Karpas-422 (cell line): ENCODE measurements at regions not wholly inside any gene's neighbourhood (a gene's known extent, or its start where the extent isn't known, plus 50 kb on each side); places are given as distances from the start of the nearest gene placed in this dataset.
"Not testable (repeated sequence)": the region's sequence is repeated elsewhere in the genome, so short reads cannot be mapped to it uniquely, and the experiment has no call there.

Experiments
- DNase-seq: peaks from one replicate; pipeline ENCODE4 v3.0.0-alpha.2; 2015
- H2AFZ ChIP-seq: fragments of 200-600 bp; sonication (generic); 2 replicates; pipeline ENCODE4 v1.6.1; 2014; ENCODE audit warnings: antibody characterized with exemption, low read length, mixed read lengths
- H3K27ac ChIP-seq: fragments of 200-600 bp; sonication (generic); 2 replicates; pipeline ENCODE4 v1.5.1; 2014; ENCODE audit warnings: mild to moderate bottlenecking, low read length, moderate library complexity
- H3K27me3 ChIP-seq: fragments of 200-600 bp; sonication (generic); 2 replicates; pipeline ENCODE4 v1.6.1; 2014; ENCODE audit warnings: low read length, mixed read lengths
- H3K36me3 ChIP-seq: fragments of 200-600 bp; sonication (generic); 2 replicates; pipeline ENCODE4 v1.6.1; 2014; ENCODE audit warnings: low read length, mixed read lengths; ENCODE audit not compliant: insufficient read depth
- H3K4me1 ChIP-seq: fragments of 200-600 bp; sonication (generic); 2 replicates; pipeline ENCODE4 v1.6.1; 2014; ENCODE audit warnings: mild to moderate bottlenecking, low read length, mixed read lengths
- H3K4me2 ChIP-seq: fragments of 200-600 bp; sonication (generic); 2 replicates; pipeline ENCODE4 v1.6.1; 2014; ENCODE audit warnings: low read length, low read depth, mild to moderate bottlenecking; ENCODE audit not compliant: poor library complexity, severe bottlenecking
- H3K4me3 ChIP-seq: fragments of 200-600 bp; sonication (generic); 2 replicates; pipeline ENCODE4 v1.5.1; 2014; ENCODE audit warnings: mild to moderate bottlenecking, antibody characterized with exemption, low read length, mixed read lengths
- H3K79me2 ChIP-seq: fragments of 200-600 bp; sonication (generic); 2 replicates; pipeline ENCODE4 v1.6.1; 2014; ENCODE audit warnings: mild to moderate bottlenecking, low read length, mixed read lengths
- H3K9ac ChIP-seq: fragments of 200-600 bp; sonication (generic); 2 replicates; pipeline ENCODE4 v1.6.0; 2014; ENCODE audit warnings: low read length
- H3K9me2 ChIP-seq: fragments of 200-600 bp; sonication (generic), shearing (Covaris generic); replicated peaks from 2 replicates; pipeline ENCODE4 v1.6.0; 2014; ENCODE audit warnings: mild to moderate bottlenecking, low read length, moderate library complexity; ENCODE audit not compliant: insufficient read depth
- H3K9me3 ChIP-seq: fragments of 300-700, 200-600 bp; sonication (generic); 2 replicates; pipeline ENCODE4 v1.6.1; 2014; ENCODE audit warnings: low read length, mixed read lengths
- H4K20me1 ChIP-seq: fragments of 200-600 bp; sonication (generic); 2 replicates; pipeline ENCODE4 v1.6.1; 2014; ENCODE audit warnings: mild to moderate bottlenecking, antibody characterized with exemption, low read length, low read depth; ENCODE audit not compliant: insufficient read depth

GRCh38 chr5:56763711-56764466, 51.5 kb upstream of the MAP3K1 start:
- Histone ChIP-seq H3K27ac (no peak overlapping the region), H3K4me3 (peak overlapping the region; percentile 13; the same call in 1 of the 2 replicates), H3K79me2 (no peaks in the 10 kb centered on the region), H3K4me1 (peaks cover 36% of the 10 kb centered on the region), H3K4me2 (peak overlapping the region; percentile 44), H3K9ac (no peak overlapping the region; the same call in 1 of the 2 replicates), H4K20me1 (no peaks in the 10 kb centered on the region), H3K9me2 (no peaks in the 10 kb centered on the region), H3K27me3 (no peaks in the 10 kb centered on the region), H3K36me3 (no peaks in the 10 kb centered on the region), H3K9me3 (no peaks in the 10 kb centered on the region), H2AFZ (peak overlapping the region; percentile 54; the same call in 1 of the 2 replicates)
- peak; percentile 57 for DNase-seq

GRCh38 chr5:56763182-56763581, 52.2 kb upstream of the MAP3K1 start:
- Histone ChIP-seq H4K20me1 (no peaks in the 10 kb centered on the region), H3K9me2 (no peaks in the 10 kb centered on the region), H3K4me3 (no peak overlapping the region), H3K27me3 (no peaks in the 10 kb centered on the region), H3K36me3 (no peaks in the 10 kb centered on the region), H3K9ac (no peak overlapping the region), H3K79me2 (no peaks in the 10 kb centered on the region), H3K9me3 (no peaks in the 10 kb centered on the region), H3K4me2 (no peak overlapping the region), H3K27ac (no peak overlapping the region), H3K4me1 (peaks cover 36% of the 10 kb centered on the region), H2AFZ (no peak overlapping the region)
- DNase-seq = no peak

- no peaks in the 10 kb centered on the region for H3K79me2 ChIP-seq
Measured at GRCh38 chr5:56761151-56761885, 54.0 kb upstream of the MAP3K1 start.

GRCh38 chr5:56760723-56761122, 54.6 kb upstream of the MAP3K1 start:
- Histone ChIP-seq H3K4me1 (peaks cover 51% of the 10 kb centered on the region), H3K4me2 (no peak overlapping the region), H3K27me3 (no peaks in the 10 kb centered on the region), H3K9me3 (no peaks in the 10 kb centered on the region), H2AFZ (no peak overlapping the region), H3K27ac (no peak overlapping the region), H3K79me2 (no peaks in the 10 kb centered on the region), H3K4me3 (no peak overlapping the region), H3K9ac (no peak overlapping the region), H3K9me2 (no peaks in the 10 kb centered on the region), H4K20me1 (no peaks in the 10 kb centered on the region), H3K36me3 (no peaks in the 10 kb centered on the region)
- DNase-seq = no peak

More at GRCh38 chr5:56761151-56761885, 54.0 kb upstream of the MAP3K1 start:
- Histone ChIP-seq H4K20me1 (no peaks in the 10 kb centered on the region), H3K4me1 (peaks cover 45% of the 10 kb centered on the region), H3K9me2 (no peaks in the 10 kb centered on the region), H2AFZ (no peak overlapping the region), H3K36me3 (no peaks in the 10 kb centered on the region), H3K4me2 (no peak overlapping the region), H3K27me3 (no peaks in the 10 kb centered on the region), H3K27ac (no peak overlapping the region), H3K9ac (no peak overlapping the region), H3K4me3 (no peak overlapping the region), H3K9me3 (no peaks in the 10 kb centered on the region)
- DNase-seq = no peak

- no peaks in the 10 kb centered on the region for H3K9me2 ChIP-seq
- H3K4me1 ChIP-seq = peaks cover 61% of the 10 kb centered on the region
- H3K27me3 ChIP-seq = no peaks in the 10 kb centered on the region
- H3K27ac ChIP-seq = no peak overlapping the region
- H3K9me3 ChIP-seq = no peaks in the 10 kb centered on the region
- H3K36me3 ChIP-seq = no peaks in the 10 kb centered on the region
- H3K4me2 ChIP-seq = no peak overlapping the region
- no peaks in the 10 kb centered on the region for H4K20me1 ChIP-seq
- no peak overlapping the region for H3K9ac ChIP-seq
- H3K79me2 ChIP-seq = no peaks in the 10 kb centered on the region
- H2AFZ ChIP-seq = no peak overlapping the region
- no peak for DNase-seq
- H3K4me3 ChIP-seq = no peak overlapping the region
Measured at GRCh38 chr5:56759521-56760216, 55.7 kb upstream of the MAP3K1 start.

- H3K27ac ChIP-seq = no peak overlapping the region
- no peaks in the 10 kb centered on the region for H3K27me3 ChIP-seq
- DNase-seq = no peak
- no peaks in the 10 kb centered on the region for H3K79me2 ChIP-seq
- H3K4me3 ChIP-seq = no peak overlapping the region
- no peaks in the 10 kb centered on the region for H3K9me2 ChIP-seq
- H3K36me3 ChIP-seq = no peaks in the 10 kb centered on the region
- peaks cover 6% of the 10 kb centered on the region for H3K9me3 ChIP-seq
- H4K20me1 ChIP-seq = no peaks in the 10 kb centered on the region
- peak overlapping the region; percentile 85 for H2AFZ ChIP-seq
- H3K4me1 ChIP-seq = peaks cover 53% of the 10 kb centered on the region
- H3K9ac ChIP-seq = no peak overlapping the region
- no peak overlapping the region for H3K4me2 ChIP-seq
Measured at GRCh38 chr5:56757077-56757476, 58.3 kb upstream of the MAP3K1 start.

GRCh38 chr5:56755036-56755555, 60.3 kb upstream of the MAP3K1 start:
- Histone ChIP-seq H3K4me1 (peaks cover 37% of the 10 kb centered on the region), H3K36me3 (no peaks in the 10 kb centered on the region), H3K9ac (no peak overlapping the region), H3K27ac (no peak overlapping the region), H3K4me3 (no peak overlapping the region), H4K20me1 (no peaks in the 10 kb centered on the region), H2AFZ (no peak overlapping the region), H3K9me3 (peaks cover 6% of the 10 kb centered on the region), H3K79me2 (no peaks in the 10 kb centered on the region), H3K9me2 (no peaks in the 10 kb centered on the region), H3K27me3 (no peaks in the 10 kb centered on the region), H3K4me2 (peak overlapping the region; percentile 1)
- DNase-seq = no peak

- H3K79me2 ChIP-seq, H2AFZ ChIP-seq, H4K20me1 ChIP-seq, DNase-seq, H3K36me3 ChIP-seq, H3K4me3 ChIP-seq, H3K4me2 ChIP-seq, H3K27ac ChIP-seq, H3K27me3 ChIP-seq, H3K9me3 ChIP-seq, H3K9me2 ChIP-seq, H3K9ac ChIP-seq: not testable (repeated sequence)
- peaks cover 32% of the 10 kb centered on the region for H3K4me1 ChIP-seq
Measured at GRCh38 chr5:56753588-56753987, 61.8 kb upstream of the MAP3K1 start.
